GM23338 (cell line): ENCODE measurements at regions not wholly inside any gene's neighbourhood (a gene's known extent, or its start where the extent isn't known, plus 50 kb on each side); places are given as distances from the start of the nearest gene placed in this dataset.

Source experiments
- CREB1 ChIP-seq: fragments of 250-450 bp; sonication (Bioruptor Pico); IDR thresholded peaks from 2 replicates; pipeline ENCODE4 v1.5.0; 2020; ENCODE audit warnings: low read depth, mild to moderate bottlenecking, moderate library complexity
- CTCF ChIP-seq, 2 experiments: fragments of 200-600 bp in 1 of 2; sonication (generic) in 1 of 2; conservative IDR thresholded peaks; 2 replicates each; pipeline versions ENCODE4 v1.5.1 to v1.6.1; 2016 to 2017; ENCODE audit warnings: antibody characterized with exemption in 2 of 2, low read depth in 2 of 2, mild to moderate bottlenecking in 2 of 2, moderate library complexity in 1 of 2
- ETS1 ChIP-seq: IDR thresholded peaks from 2 replicates; pipeline ENCODE4 v1.6.1; 2016; ENCODE audit warnings: antibody characterized with exemption
- EZH2 ChIP-seq: fragments of 200-600 bp; sonication (generic); IDR thresholded peaks from one replicate; pipeline ENCODE4 v1.8.0; 2017; ENCODE audit warnings: antibody characterized with exemption, mild to moderate bottlenecking, low read depth; ENCODE audit not compliant: unreplicated experiment
- EZH2phosphoT487 ChIP-seq: fragments of 200-600 bp; sonication (generic); IDR thresholded peaks from one replicate; pipeline ENCODE4 v1.8.1; 2018; ENCODE audit warnings: antibody characterized with exemption; ENCODE audit not compliant: unreplicated experiment
- JUNB ChIP-seq: IDR thresholded peaks from one replicate; pipeline ENCODE4 v1.6.1; 2016; ENCODE audit warnings: antibody characterized with exemption; ENCODE audit not compliant: unreplicated experiment
- NANOG ChIP-seq: IDR thresholded peaks from 2 replicates; pipeline ENCODE4 v1.6.1; 2016; ENCODE audit warnings: antibody characterized with exemption, borderline replicate concordance
- POLR2AphosphoS5 ChIP-seq: IDR thresholded peaks from 2 replicates; pipeline ENCODE4 v1.6.1; 2016; ENCODE audit warnings: antibody characterized with exemption, low read depth
- STAT1 ChIP-seq: IDR thresholded peaks from one replicate; pipeline ENCODE4 v1.6.1; 2016; ENCODE audit warnings: antibody characterized with exemption; ENCODE audit not compliant: unreplicated experiment
- ZNF114 ChIP-seq: fragments of 250-450 bp; sonication (Bioruptor Pico); IDR thresholded peaks from 2 replicates; pipeline ENCODE4 v1.5.0; 2020; ENCODE audit warnings: mild to moderate bottlenecking, moderate library complexity
- ZNF331 ChIP-seq: fragments of 250-450 bp; sonication (Bioruptor Pico); IDR thresholded peaks from 2 replicates; pipeline ENCODE4 v1.5.0; 2020; ENCODE audit warnings: low read depth, mild to moderate bottlenecking, moderate library complexity
- ZNF462 ChIP-seq: fragments of 250-450 bp; sonication (Bioruptor Pico); IDR thresholded peaks from 2 replicates; pipeline ENCODE4 v1.5.0; 2020; ENCODE audit warnings: mild to moderate bottlenecking, moderate library complexity
- TF ChIP-seq, protein P1 (sequence below): IDR thresholded peaks from one replicate; pipeline ENCODE4 v1.6.1; 2018; ENCODE audit warnings: antibody characterized with exemption; ENCODE audit not compliant: unreplicated experiment

DNA sequence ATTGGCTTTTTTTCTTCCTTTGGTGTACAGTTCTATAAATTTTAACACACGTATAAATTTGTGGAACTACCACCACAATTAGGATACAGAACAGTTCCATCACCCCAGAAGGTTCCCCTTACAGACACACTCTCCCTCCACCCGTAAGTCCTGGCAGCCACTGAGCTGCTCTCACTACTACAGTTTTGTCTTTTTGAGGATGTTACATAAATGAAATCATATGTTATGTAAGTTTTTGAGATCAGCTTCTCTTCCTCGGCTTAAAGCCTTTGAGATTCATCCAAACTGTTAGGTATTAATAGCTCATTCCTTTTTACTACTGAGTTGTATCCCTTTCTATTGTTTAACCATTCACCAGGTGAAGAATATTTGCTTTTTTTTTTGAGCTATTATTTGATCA, 74.3 kb upstream of the SLC24A4 start:
- TF ChIP-seq CTCF (conservative IDR thresholded peaks at IDR 0.05; ENCODE audit: low read depth in 2 of 2) (no peak), POLR2AphosphoS5 (no peak), EZH2phosphoT487 (no peak), EZH2 (no peak), CREB1 (CRISPR knock-in tag) (no peak), ETS1 (no peak), JUNB (no peak), ZNF331 (CRISPR knock-in tag) (no peak), NANOG (no peak), ZNF114 (no peak), ZNF462 (CRISPR knock-in tag) (no peak), STAT1 (no peak)
- TF ChIP-seq, protein P1, sequence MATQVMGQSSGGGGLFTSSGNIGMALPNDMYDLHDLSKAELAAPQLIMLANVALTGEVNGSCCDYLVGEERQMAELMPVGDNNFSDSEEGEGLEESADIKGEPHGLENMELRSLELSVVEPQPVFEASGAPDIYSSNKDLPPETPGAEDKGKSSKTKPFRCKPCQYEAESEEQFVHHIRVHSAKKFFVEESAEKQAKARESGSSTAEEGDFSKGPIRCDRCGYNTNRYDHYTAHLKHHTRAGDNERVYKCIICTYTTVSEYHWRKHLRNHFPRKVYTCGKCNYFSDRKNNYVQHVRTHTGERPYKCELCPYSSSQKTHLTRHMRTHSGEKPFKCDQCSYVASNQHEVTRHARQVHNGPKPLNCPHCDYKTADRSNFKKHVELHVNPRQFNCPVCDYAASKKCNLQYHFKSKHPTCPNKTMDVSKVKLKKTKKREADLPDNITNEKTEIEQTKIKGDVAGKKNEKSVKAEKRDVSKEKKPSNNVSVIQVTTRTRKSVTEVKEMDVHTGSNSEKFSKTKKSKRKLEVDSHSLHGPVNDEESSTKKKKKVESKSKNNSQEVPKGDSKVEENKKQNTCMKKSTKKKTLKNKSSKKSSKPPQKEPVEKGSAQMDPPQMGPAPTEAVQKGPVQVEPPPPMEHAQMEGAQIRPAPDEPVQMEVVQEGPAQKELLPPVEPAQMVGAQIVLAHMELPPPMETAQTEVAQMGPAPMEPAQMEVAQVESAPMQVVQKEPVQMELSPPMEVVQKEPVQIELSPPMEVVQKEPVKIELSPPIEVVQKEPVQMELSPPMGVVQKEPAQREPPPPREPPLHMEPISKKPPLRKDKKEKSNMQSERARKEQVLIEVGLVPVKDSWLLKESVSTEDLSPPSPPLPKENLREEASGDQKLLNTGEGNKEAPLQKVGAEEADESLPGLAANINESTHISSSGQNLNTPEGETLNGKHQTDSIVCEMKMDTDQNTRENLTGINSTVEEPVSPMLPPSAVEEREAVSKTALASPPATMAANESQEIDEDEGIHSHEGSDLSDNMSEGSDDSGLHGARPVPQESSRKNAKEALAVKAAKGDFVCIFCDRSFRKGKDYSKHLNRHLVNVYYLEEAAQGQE = no peak
